GM13977 (cell line): ENCODE measurements at regions not wholly inside any gene's neighbourhood (a gene's known extent, or its start where the extent isn't known, plus 50 kb on each side); places are given as distances from the start of the nearest gene placed in this dataset.
"Not testable (repeated sequence)": the region's sequence is repeated elsewhere in the genome, so short reads cannot be mapped to it uniquely, and the experiment has no call there.

Experiments used
- DNase-seq: peaks from one replicate; pipeline ENCODE4 v3.0.0; 2012; ENCODE audit warnings: low spot score
- in situ Hi-C: fragments of 300-500 bp; cut with MboI; formaldehyde crosslinking; loops from one replicate; pipeline ENCODE4 v1.12.0; 2022; ENCODE audit warnings: low sequenced_read_pairs, low pct_unique_long_range_greater_than_20kb, mixed read lengths, inconsistent platforms; ENCODE audit not compliant: unreplicated experiment
- TF ChIP-seq, protein P1 (sequence below): IDR thresholded peaks from 2 replicates; pipeline ENCODE4 v1.5.1; 2012; ENCODE audit warnings: mild to moderate bottlenecking, control low read depth; ENCODE audit not compliant: insufficient read depth; ENCODE audit errors: extremely low read depth, missing control alignments

DNA sequence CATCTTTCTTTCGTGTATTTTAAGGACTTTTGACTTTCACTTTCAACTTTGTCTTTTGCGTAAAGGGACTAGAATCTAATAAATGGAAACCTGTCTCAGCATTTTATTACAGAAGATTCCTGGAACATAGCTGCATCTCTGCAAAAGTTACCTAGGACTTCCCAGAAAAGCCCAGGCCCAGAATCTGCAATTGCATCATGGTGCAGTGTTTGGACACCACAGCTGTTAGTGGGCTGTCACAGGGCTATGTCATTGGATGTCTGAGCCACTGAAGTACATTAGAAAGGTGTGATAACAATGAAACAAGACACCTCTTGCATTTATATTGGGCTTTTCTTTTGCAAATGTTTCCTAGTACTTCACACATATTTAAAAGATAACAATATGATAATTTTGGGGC lies 199.9 kb upstream of the IGF1 start:
- in situ Hi-C loops: no loop called here
- no peak for DNase-seq
- TF ChIP-seq, protein P1, sequence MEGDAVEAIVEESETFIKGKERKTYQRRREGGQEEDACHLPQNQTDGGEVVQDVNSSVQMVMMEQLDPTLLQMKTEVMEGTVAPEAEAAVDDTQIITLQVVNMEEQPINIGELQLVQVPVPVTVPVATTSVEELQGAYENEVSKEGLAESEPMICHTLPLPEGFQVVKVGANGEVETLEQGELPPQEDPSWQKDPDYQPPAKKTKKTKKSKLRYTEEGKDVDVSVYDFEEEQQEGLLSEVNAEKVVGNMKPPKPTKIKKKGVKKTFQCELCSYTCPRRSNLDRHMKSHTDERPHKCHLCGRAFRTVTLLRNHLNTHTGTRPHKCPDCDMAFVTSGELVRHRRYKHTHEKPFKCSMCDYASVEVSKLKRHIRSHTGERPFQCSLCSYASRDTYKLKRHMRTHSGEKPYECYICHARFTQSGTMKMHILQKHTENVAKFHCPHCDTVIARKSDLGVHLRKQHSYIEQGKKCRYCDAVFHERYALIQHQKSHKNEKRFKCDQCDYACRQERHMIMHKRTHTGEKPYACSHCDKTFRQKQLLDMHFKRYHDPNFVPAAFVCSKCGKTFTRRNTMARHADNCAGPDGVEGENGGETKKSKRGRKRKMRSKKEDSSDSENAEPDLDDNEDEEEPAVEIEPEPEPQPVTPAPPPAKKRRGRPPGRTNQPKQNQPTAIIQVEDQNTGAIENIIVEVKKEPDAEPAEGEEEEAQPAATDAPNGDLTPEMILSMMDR: no peak

DNA sequence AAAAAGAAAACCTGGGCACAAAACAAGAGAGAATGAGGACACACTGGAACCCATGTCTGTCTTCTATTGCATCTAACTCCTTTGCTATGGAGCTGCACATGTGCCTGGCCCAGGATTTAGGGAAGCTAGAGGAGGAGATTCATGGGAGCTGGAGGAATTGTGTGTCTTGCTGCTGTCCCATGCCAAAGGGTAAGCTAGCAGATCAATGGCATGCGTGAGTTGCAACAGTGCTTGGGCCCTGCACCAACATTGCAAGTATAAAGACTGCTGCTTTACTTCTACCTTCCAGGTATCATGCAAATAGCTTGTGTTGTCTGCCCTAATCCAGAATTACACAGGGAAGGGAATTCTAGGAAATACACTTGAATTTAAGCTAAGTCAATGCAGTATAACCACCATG lies 196.4 kb upstream of the IGF1 start:
- DNase-seq: no peak
- in situ Hi-C loops: no loop called here
- TF ChIP-seq, protein P1: no peak

DNA sequence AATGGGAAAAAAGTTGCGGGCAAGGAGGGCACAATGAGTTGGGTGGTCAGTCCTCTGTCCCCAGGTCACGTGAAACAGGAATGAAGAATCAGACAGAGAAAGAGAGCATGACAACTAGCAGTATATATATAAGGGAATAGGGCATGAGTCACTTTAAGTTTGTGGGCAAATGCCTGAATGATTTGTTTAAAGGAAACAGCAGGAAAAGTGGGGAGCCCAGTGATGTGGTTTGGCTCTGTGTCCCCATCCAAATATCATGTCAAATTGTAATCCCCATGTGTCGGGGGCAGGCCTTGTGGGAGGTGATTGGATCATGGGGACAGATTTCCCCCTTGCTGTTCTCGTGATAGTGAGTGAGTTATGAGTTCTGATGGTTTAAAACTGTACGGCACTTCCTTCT lies 195.3 kb upstream of the IGF1 start:
- TF ChIP-seq, protein P1: no peak
- in situ Hi-C loops: no loop called here
- DNase-seq: no peak

DNA sequence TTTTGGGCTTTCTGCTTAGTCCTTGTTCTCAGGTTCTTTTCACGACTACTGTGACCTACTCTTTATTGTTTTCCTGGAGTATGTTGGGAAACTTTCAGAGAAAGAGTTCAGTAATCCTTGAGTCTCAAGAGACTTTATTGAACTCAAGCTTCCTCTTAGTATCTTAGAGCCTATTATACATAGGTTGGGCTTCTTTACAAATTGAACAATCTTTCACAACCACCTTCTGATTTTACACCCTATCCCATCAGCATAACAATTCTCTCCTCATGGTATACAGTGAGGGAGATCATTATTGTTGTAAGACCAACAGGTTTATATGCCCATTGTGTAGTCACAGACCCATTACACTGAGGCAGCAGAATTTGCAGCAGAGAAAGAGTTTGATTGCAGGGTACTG lies 193.2 kb upstream of the IGF1 start:
- in situ Hi-C loops: no loop called here
- DNase-seq: no peak
- TF ChIP-seq, protein P1: no peak

DNA sequence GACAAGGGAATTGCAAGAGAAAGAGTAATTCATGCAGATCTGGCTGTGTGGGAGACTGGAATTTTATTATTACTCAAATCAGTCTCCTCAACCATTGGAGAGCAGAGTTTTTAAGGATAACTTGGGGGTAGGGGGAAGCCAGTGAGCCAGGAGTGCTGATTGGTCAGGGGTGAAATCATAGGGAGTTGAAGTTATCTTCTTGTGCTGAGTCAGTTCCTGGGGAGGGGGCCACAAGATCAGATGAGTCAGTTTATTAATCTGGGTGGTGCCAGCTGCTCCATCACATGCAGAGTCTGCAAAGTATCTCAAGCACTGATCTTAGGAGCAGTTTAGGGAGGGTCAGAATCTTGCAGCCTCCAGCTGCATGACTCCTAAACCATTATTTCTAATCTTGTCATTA lies 191.8 kb upstream of the IGF1 start:
- in situ Hi-C loops, DNase-seq: not testable (repeated sequence)

DNA sequence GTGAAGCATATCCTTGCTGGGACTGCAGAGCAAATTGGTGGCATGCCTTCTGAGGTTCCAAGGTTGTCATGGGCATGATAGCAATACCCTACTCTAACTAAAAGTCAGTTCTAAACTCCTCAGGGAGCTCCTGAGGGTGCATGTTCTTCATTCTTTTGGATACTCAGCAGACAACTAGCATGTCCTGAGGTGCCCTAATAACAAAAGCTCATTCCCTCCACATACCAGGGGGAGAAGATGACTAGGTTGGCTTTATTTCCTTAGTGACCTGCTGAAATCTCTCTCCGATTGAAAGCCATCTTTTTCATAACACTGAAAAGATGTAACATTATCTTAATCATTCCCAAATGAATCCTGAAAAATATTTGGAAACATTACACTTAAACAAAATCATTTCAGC lies 188.7 kb upstream of the IGF1 start:
- DNase-seq: no peak
- in situ Hi-C loops: no loop called here
- TF ChIP-seq, protein P1: no peak

DNA sequence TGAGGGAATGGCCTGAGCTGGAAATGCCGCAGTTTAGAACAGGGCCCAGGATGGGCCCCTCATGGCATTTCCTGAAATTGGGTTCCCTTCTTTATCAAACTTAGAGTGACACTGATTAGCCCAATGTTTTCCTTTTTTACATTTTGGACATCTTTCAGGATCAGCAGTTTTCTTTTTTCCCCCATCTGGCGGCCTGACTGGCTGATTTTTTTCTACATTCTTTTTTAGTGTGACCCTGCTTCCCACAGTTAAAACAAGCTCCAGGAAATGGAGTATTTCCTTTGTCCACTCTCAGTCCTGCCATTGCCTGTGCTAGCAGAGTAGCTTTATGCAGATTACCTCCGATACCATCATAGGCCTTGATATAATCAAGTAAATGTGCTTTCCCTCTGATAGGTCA lies 185.8 kb upstream of the IGF1 start:
- DNase-seq, in situ Hi-C loops: not testable (repeated sequence)

DNA sequence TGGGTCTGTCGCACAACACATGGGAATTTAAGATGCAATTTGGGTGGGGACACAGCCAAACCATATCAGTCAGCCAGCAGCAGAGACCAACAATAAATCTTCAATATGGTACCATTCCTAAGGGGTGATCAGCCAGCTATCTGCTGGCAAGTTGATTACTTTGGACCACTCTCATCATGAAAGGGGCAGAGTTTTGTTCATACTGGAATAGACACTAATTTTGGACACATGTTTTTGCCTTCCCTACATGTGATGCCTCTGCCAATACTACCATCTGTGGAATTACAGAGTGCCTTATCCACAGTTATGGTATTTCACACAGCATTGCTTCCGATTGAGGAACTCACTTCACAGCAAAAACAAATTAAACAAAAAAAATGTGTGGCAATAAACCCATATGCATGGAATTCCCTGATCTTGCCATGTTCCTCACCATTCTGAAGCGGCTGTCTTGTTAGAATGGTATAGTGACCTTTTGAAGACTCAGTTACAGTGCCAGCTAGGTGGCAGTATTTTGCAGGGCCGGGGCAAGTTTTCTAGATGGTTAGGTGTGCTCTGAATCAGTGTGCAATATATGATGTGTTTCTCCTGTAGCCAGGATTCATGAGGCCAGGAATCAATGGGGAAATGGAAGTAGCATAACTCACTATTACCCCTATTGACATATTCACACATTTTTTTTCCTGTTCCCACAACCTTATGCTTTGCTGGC lies 179.0 kb upstream of the IGF1 start:
- in situ Hi-C loops: no loop called here
- DNase-seq: no peak
- TF ChIP-seq, protein P1: peak; percentile 26
